Gastroesophageal sphincter (tissue), 4 donors: ENCODE measurements at regions not wholly inside any gene's neighbourhood (a gene's known extent, or its start where the extent isn't known, plus 50 kb on each side); places are given as distances from the start of the nearest gene placed in this dataset.

ENCODE experiments used
- ATAC-seq: fragments of 150-250 bp; one replicate; pipeline ENCODE4 v1.9.1; 2016; ENCODE audit warnings: mild to moderate bottlenecking, moderate library complexity
- H3K27ac ChIP-seq, 4 donors: fragments of 200-600 bp; sonication (generic) in 3 of 4; 1 replicate in 3 of 4; 2 replicates in 1 of 4; pipeline ENCODE4 v1.5.1; 2016 to 2019
- H3K27me3 ChIP-seq: fragments of 200-600 bp; sonication (generic); one replicate; pipeline ENCODE4 v1.5.1; 2019
- H3K36me3 ChIP-seq, 2 donors: fragments of 200-600 bp; sonication (generic); one replicate each; pipeline ENCODE4 v1.5.1; 2019; ENCODE audit warnings: control low read depth in 1 of 2
- H3K4me1 ChIP-seq, 3 donors: fragments of 200-600 bp; sonication (generic); 1 replicate in 2 of 3; 2 replicates in 1 of 3; pipeline ENCODE4 v1.5.1; 2016 to 2019; ENCODE audit warnings: control low read depth in 2 of 3
- H3K4me3 ChIP-seq, 2 donors: fragments of 200-600 bp; sonication (generic); one replicate each; pipeline ENCODE4 v1.5.1; 2019; ENCODE audit warnings: mild to moderate bottlenecking in 1 of 2, moderate library complexity in 1 of 2
- H3K9me3 ChIP-seq, 3 donors: fragments of 200-600 bp; sonication (generic); one replicate each; pipeline ENCODE4 v1.5.1; 2017 to 2019; ENCODE audit warnings: control low read depth in 2 of 3
- CTCF ChIP-seq, 4 experiments: fragments of 200-600 bp in 2 of 4; fragments of 450-650 bp in 2 of 4; sonication (generic) in 1 of 4; IDR thresholded peaks; one replicate each; pipeline ENCODE4 v1.5.1; 2017 to 2019; ENCODE audit warnings: antibody characterized with exemption in 4 of 4, mild to moderate bottlenecking in 2 of 4, moderate library complexity in 2 of 4
- EP300 ChIP-seq: sonication (generic); formaldehyde crosslinking; IDR thresholded peaks from one replicate; pipeline ENCODE4 v1.6.1; 2017; ENCODE audit warnings: antibody characterized with exemption, mild to moderate bottlenecking
- POLR2A ChIP-seq, 2 donors: fragments of 450-650 bp; IDR thresholded peaks; one replicate each; pipeline ENCODE4 v1.6.1; 2017; ENCODE audit warnings: antibody characterized with exemption in 2 of 2, mild to moderate bottlenecking in 2 of 2, moderate library complexity in 1 of 2
- POLR2AphosphoS5 ChIP-seq: sonication (generic); formaldehyde crosslinking; IDR thresholded peaks from one replicate; pipeline ENCODE4 v1.6.1; 2017; ENCODE audit warnings: antibody characterized with exemption
- WGBS, 2 donors: methylation state at CpG; one replicate each; pipeline ENCODE4 v1.1.5; 2018; ENCODE audit warnings: low coverage in 1 of 2; 5-methylcytosine and 5-hydroxymethylcytosine counted together

GRCh38 chr1:21366288-21366687 lies 73.6 kb upstream of the NBPF3 start:
- TF ChIP-seq EP300 (no peak), POLR2AphosphoS5 (no peak), CTCF (IDR thresholded peaks at IDR 0.05) (no peak), POLR2A (IDR thresholded peaks at IDR 0.05) (no peak)
- H3K27me3 ChIP-seq = no peaks in the 10 kb centered on the region
- ATAC-seq = no peak
- no peaks in the 10 kb centered on the region for H3K36me3 ChIP-seq
- 59 to 67% methylated on average over 2 to 3 of the region's 3 CpGs for WGBS, 2 donors
- no peaks in the 10 kb centered on the region for H3K9me3 ChIP-seq
- H3K27ac ChIP-seq = no peak overlapping the region
- peaks cover 0 to 10% (median 0%) of the 10 kb centered on the region in 3 donors for H3K4me1 ChIP-seq
- no peak overlapping the region for H3K4me3 ChIP-seq

- Histone ChIP-seq H3K4me3 (no peak overlapping the region), H3K27ac (no peak overlapping the region), H3K9me3 (no peaks in the 10 kb centered on the region), H3K27me3 (no peaks in the 10 kb centered on the region), H3K36me3 (no peaks in the 10 kb centered on the region), H3K4me1 (peaks cover 0 to 10% (median 0%) of the 10 kb centered on the region in 3 donors)
- no peak for ATAC-seq
- TF ChIP-seq CTCF (IDR thresholded peaks at IDR 0.05) (no peak), EP300 (no peak), POLR2A (IDR thresholded peaks at IDR 0.05) (no peak), POLR2AphosphoS5 (no peak)
Measured at GRCh38 chr1:21365036-21365435, 74.8 kb upstream of the ECE1 start.

- no peaks in the 10 kb centered on the region for H3K4me1 ChIP-seq
- no peak for TF ChIP-seq POLR2AphosphoS5
- no peak for TF ChIP-seq CTCF (IDR thresholded peaks at IDR 0.05)
- no peak for TF ChIP-seq POLR2A (IDR thresholded peaks at IDR 0.05)
- TF ChIP-seq EP300 = no peak
- no peak for ATAC-seq
- H3K4me3 ChIP-seq = no peak overlapping the region
- WGBS, 2 donors = 54 to 81% methylated on average over 3 of the region's 3 CpGs
- H3K9me3 ChIP-seq = no peaks in the 10 kb centered on the region
- H3K36me3 ChIP-seq = no peaks in the 10 kb centered on the region
- no peaks in the 10 kb centered on the region for H3K27me3 ChIP-seq
- H3K27ac ChIP-seq = no peak overlapping the region
Measured at GRCh38 chr1:21362096-21362495, 71.8 kb upstream of the ECE1 start.

- H3K9me3 ChIP-seq = no peaks in the 10 kb centered on the region
- no peaks in the 10 kb centered on the region for H3K4me1 ChIP-seq
- 77 to 92% methylated on average over 4 to 5 of the region's 5 CpGs for WGBS, 2 donors
- ATAC-seq = no peak
- no peaks in the 10 kb centered on the region for H3K27me3 ChIP-seq
- no peak overlapping the region for H3K4me3 ChIP-seq
- TF ChIP-seq EP300 = no peak
- no peak for TF ChIP-seq CTCF (IDR thresholded peaks at IDR 0.05)
- TF ChIP-seq POLR2A (IDR thresholded peaks at IDR 0.05) = no peak
- TF ChIP-seq POLR2AphosphoS5 = no peak
- no peaks in the 10 kb centered on the region for H3K36me3 ChIP-seq
- H3K27ac ChIP-seq = peak overlapping the region in 2 of 4 donors; percentile 4 to 32
Measured at GRCh38 chr1:21361506-21361905, 71.2 kb upstream of the ECE1 start.

- no peaks in the 10 kb centered on the region for H3K4me1 ChIP-seq
- TF ChIP-seq POLR2AphosphoS5 = no peak
- no peak for TF ChIP-seq POLR2A (IDR thresholded peaks at IDR 0.05)
- no peak for TF ChIP-seq CTCF (IDR thresholded peaks at IDR 0.05)
- TF ChIP-seq EP300 = no peak
- 81 to 97% methylated on average over 4 to 5 of the region's 5 CpGs for WGBS, 2 donors
- no peaks in the 10 kb centered on the region for H3K9me3 ChIP-seq
- no peaks in the 10 kb centered on the region for H3K36me3 ChIP-seq
- no peaks in the 10 kb centered on the region for H3K27me3 ChIP-seq
- H3K4me3 ChIP-seq = no peak overlapping the region
- no peak overlapping the region for H3K27ac ChIP-seq
- ATAC-seq = no peak
Measured at GRCh38 chr1:21357161-21357560, 66.9 kb upstream of the ECE1 start.
